Parathyroid adenoma (tissue), 2 donors: ENCODE measurements at regions not wholly inside any gene's neighbourhood (a gene's known extent, or its start where the extent isn't known, plus 50 kb on each side); places are given as distances from the start of the nearest gene placed in this dataset.

ENCODE experiments used
- H2AFZ ChIP-seq: fragments of 300-600 bp; sonication (generic); one replicate; pipeline ENCODE4 v1.7.0; 2017; ENCODE audit warnings: antibody characterized with exemption, mild to moderate bottlenecking
- H3K27ac ChIP-seq: fragments of 300-600 bp; sonication (generic); one replicate; pipeline ENCODE4 v1.7.0; 2017
- H3K27me3 ChIP-seq: fragments of 300-600 bp; sonication (generic); one replicate; pipeline ENCODE4 v1.7.0; 2017; ENCODE audit warnings: low read length; ENCODE audit not compliant: control insufficient read depth, insufficient read depth
- H3K36me3 ChIP-seq: fragments of 300-600 bp; sonication (generic); one replicate; pipeline ENCODE4 v1.7.0; 2017; ENCODE audit warnings: low read length; ENCODE audit not compliant: control insufficient read depth, insufficient read depth
- H3K4me1 ChIP-seq: fragments of 300-600 bp; sonication (generic); one replicate; pipeline ENCODE4 v1.7.0; 2017; ENCODE audit warnings: control low read depth
- H3K4me2 ChIP-seq: fragments of 300-600 bp; sonication (generic); one replicate; pipeline ENCODE4 v1.7.0; 2017; ENCODE audit warnings: low read length
- H3K4me3 ChIP-seq: fragments of 300-600 bp; sonication (generic); one replicate; pipeline ENCODE4 v1.7.0; 2017; ENCODE audit warnings: low read depth, low read length
- H3K79me2 ChIP-seq: fragments of 300-600 bp; sonication (generic); one replicate; pipeline ENCODE4 v1.7.0; 2017; ENCODE audit warnings: control low read depth
- H3K9ac ChIP-seq: fragments of 300-600 bp; sonication (generic); one replicate; pipeline ENCODE4 v1.7.0; 2017; ENCODE audit warnings: mild to moderate bottlenecking
- H3K9me3 ChIP-seq: fragments of 300-600 bp; sonication (generic); one replicate; pipeline ENCODE4 v1.7.0; 2017; ENCODE audit warnings: low read length; ENCODE audit not compliant: control insufficient read depth
- TF ChIP-seq, protein P1 (sequence below): fragments of 300-600 bp; sonication (generic); IDR thresholded peaks from one replicate; pipeline ENCODE4 v1.7.0; 2017; ENCODE audit warnings: antibody characterized with exemption, mild to moderate bottlenecking
- donor health status: primary hyperparathyroidism.

DNA sequence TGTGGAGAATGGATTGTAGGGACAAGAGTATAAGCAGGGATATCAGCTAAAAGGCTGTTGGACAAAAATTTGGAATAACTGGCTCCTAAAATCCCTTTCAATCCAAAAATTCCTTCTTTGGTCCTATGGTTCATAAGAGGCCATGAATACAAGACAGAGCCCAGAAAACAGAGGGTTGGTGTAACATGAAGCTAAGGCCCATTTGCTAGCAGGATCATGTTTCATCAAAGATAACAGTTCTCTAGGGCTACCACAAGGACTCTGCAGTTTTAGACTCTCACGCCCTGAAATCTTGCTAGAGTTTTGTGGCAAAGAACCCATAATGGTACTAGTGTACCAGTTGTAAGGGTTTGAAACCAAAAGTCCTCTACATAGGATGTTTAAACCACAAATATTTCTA is 327.8 kb upstream of the TBX18 start:
- H3K36me3 ChIP-seq: no peaks in the 10 kb centered on the region
- TF ChIP-seq, protein P1, sequence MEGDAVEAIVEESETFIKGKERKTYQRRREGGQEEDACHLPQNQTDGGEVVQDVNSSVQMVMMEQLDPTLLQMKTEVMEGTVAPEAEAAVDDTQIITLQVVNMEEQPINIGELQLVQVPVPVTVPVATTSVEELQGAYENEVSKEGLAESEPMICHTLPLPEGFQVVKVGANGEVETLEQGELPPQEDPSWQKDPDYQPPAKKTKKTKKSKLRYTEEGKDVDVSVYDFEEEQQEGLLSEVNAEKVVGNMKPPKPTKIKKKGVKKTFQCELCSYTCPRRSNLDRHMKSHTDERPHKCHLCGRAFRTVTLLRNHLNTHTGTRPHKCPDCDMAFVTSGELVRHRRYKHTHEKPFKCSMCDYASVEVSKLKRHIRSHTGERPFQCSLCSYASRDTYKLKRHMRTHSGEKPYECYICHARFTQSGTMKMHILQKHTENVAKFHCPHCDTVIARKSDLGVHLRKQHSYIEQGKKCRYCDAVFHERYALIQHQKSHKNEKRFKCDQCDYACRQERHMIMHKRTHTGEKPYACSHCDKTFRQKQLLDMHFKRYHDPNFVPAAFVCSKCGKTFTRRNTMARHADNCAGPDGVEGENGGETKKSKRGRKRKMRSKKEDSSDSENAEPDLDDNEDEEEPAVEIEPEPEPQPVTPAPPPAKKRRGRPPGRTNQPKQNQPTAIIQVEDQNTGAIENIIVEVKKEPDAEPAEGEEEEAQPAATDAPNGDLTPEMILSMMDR: no peak
- no peaks in the 10 kb centered on the region for H3K79me2 ChIP-seq
- no peak overlapping the region for H3K4me2 ChIP-seq
- no peaks in the 10 kb centered on the region for H3K27me3 ChIP-seq
- no peak overlapping the region for H3K27ac ChIP-seq
- no peaks in the 10 kb centered on the region for H3K9me3 ChIP-seq
- no peak overlapping the region for H2AFZ ChIP-seq
- H3K9ac ChIP-seq: no peak overlapping the region
- no peak overlapping the region for H3K4me3 ChIP-seq
- H3K4me1 ChIP-seq: no peaks in the 10 kb centered on the region

DNA sequence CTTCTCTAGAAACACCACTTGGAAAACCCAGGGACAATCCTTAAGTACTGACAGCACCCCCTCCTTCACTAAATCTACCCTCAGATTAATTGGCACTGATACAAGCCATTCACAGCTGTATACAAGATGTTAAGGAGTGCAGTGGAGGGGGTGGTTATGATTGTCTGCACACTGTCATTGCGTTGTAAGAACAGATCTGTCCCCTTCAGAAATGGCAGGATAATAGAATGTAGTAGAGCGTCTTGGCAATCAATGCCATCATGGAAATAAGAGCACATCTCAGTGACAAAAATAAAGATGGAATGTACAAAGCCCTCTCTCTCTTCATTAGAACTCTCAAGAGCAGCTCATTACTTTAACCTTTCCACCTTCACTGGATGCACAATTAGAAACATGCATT is 324.9 kb upstream of the TBX18 start:
- TF ChIP-seq, protein P1: no peak
- no peak overlapping the region for H3K4me2 ChIP-seq
- no peaks in the 10 kb centered on the region for H3K9me3 ChIP-seq
- H3K9ac ChIP-seq: no peak overlapping the region
- no peaks in the 10 kb centered on the region for H3K4me1 ChIP-seq
- H3K27me3 ChIP-seq: no peaks in the 10 kb centered on the region
- no peak overlapping the region for H2AFZ ChIP-seq
- H3K79me2 ChIP-seq: no peaks in the 10 kb centered on the region
- no peaks in the 10 kb centered on the region for H3K36me3 ChIP-seq
- no peak overlapping the region for H3K27ac ChIP-seq
- H3K4me3 ChIP-seq: no peak overlapping the region

DNA sequence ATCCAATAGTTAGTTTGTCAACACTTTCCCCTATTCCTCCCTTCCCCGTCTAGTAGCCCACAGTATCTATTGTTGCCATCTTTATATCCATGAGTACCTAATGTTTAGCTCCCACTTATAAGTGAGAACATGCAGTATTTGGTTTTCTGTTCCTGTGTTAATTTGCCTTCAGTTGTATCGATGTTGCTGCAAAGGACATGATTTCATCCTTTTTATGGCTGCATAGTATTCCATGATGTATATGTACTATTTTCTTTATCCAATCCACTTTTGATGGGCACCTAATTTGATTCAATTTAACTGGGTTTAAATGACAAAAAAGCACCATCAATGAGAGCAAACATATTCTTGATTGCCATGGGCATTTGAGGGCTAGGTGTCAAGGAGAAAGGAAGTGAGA is 321.5 kb upstream of the TBX18 start:
- H3K27ac ChIP-seq: no peak overlapping the region
- H3K4me1 ChIP-seq: no peaks in the 10 kb centered on the region
- TF ChIP-seq, protein P1: no peak
- no peak overlapping the region for H3K9ac ChIP-seq
- H3K27me3 ChIP-seq: no peaks in the 10 kb centered on the region
- H3K9me3 ChIP-seq: no peaks in the 10 kb centered on the region
- no peak overlapping the region for H3K4me2 ChIP-seq
- H3K79me2 ChIP-seq: no peaks in the 10 kb centered on the region
- H3K4me3 ChIP-seq: no peak overlapping the region
- H3K36me3 ChIP-seq: no peaks in the 10 kb centered on the region
- H2AFZ ChIP-seq: no peak overlapping the region

DNA sequence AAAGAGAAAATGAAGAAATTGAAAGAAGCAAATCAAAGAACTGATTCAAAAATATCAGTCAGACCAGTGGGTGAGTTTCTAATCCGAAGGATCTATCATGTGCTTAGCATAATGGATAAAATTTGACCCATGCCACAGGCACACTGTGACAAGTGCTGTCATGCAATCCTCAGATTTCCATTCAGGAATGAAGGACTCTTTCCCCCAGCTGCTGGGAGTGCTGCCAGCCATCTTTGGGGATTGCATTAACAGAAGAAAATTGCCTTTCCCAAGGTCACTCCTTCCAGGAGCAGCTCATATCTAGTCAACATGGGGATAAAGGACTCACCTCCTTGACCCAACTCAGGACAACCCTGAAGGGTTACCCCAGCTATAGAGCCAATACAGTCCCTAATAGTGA is 316.7 kb upstream of the TBX18 start:
- H3K36me3 ChIP-seq: no peaks in the 10 kb centered on the region
- no peaks in the 10 kb centered on the region for H3K9me3 ChIP-seq
- H3K4me3 ChIP-seq: no peak overlapping the region
- H3K27me3 ChIP-seq: no peaks in the 10 kb centered on the region
- no peak overlapping the region for H3K4me2 ChIP-seq
- H3K9ac ChIP-seq: no peak overlapping the region
- TF ChIP-seq, protein P1: no peak
- no peak overlapping the region for H2AFZ ChIP-seq
- H3K4me1 ChIP-seq: no peaks in the 10 kb centered on the region
- no peak overlapping the region for H3K27ac ChIP-seq
- no peaks in the 10 kb centered on the region for H3K79me2 ChIP-seq

DNA sequence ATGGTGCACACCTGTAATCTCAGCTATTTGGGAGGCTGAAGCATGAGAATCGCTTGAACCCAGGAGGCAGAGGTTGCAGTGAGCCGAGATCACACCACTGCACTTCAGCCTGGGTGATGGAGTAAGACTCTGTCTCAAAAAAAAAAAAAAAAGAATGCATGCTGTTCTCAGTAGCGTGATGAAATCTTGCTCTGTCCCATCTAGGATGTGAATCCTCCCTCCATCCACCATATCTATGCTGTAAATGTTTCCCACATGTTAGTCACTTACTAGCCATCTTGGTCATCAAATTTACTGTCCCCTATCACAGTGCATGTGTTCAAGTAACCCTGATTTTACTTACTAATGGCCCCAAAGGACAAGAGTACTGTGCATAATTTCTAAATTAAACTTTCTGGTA is 315.4 kb upstream of the TBX18 start:
- Histone ChIP-seq H3K27ac (no peak overlapping the region), H3K79me2 (no peaks in the 10 kb centered on the region), H2AFZ (no peak overlapping the region), H3K9me3 (no peaks in the 10 kb centered on the region), H3K9ac (no peak overlapping the region), H3K36me3 (no peaks in the 10 kb centered on the region), H3K4me1 (no peaks in the 10 kb centered on the region), H3K27me3 (no peaks in the 10 kb centered on the region), H3K4me3 (no peak overlapping the region), H3K4me2 (no peak overlapping the region)
- TF ChIP-seq, protein P1: no peak
